K562 (cell line): ENCODE measurements at regions not wholly inside any gene's neighbourhood (a gene's known extent, or its start where the extent isn't known, plus 50 kb on each side); places are given as distances from the start of the nearest gene placed in this dataset.

Experiments
- CBFA2T2 ChIP-seq: fragments of 450-650 bp; conservative IDR thresholded peaks from 2 replicates; pipeline ENCODE4 v1.6.1; 2017; ENCODE audit warnings: mild to moderate bottlenecking
- CBX8 ChIP-seq: fragments of 200-600 bp; sonication (generic); IDR thresholded peaks from 2 replicates; pipeline ENCODE4 v1.6.1; 2012; ENCODE audit warnings: borderline replicate concordance, mixed run types, low read depth, mild to moderate bottlenecking, moderate library complexity, mixed read lengths, low read length, control low read depth, inconsistent platforms; ENCODE audit not compliant: poor library complexity, severe bottlenecking; ENCODE audit errors: extremely low read depth
- CTCF ChIP-seq, 3 experiments: IDR thresholded peaks in 2 of 3; conservative IDR thresholded peaks in 1 of 3; 2 replicates each; pipeline ENCODE4 v1.5.1; 2011 to 2012; ENCODE audit warnings: low read length in 3 of 3, mild to moderate bottlenecking in 3 of 3, control low read depth in 2 of 3, improper control_type of control experiment in 1 of 3, inconsistent platforms in 1 of 3, low read depth in 1 of 3, mixed read lengths in 1 of 3, moderate library complexity in 1 of 3; ENCODE audit not compliant: insufficient read depth in 2 of 3
- GTF3C2 ChIP-seq: IDR thresholded peaks from 3 replicates; pipeline ENCODE4 v1.6.1; 2011; ENCODE audit warnings: borderline replicate concordance, mild to moderate bottlenecking, moderate library complexity; ENCODE audit not compliant: insufficient read length; ENCODE audit errors: extremely low read depth
- HDAC6 ChIP-seq: IDR thresholded peaks from 2 replicates; pipeline ENCODE4 v1.6.1; 2012; ENCODE audit warnings: low read depth, mild to moderate bottlenecking, control low read depth, inconsistent platforms, low read length, moderate library complexity
- POLR2A ChIP-seq: fragments of 450-650 bp; conservative IDR thresholded peaks from 2 replicates; pipeline ENCODE4 v1.6.1; 2016
- POLR2AphosphoS5 ChIP-seq: IDR thresholded peaks from 2 replicates; pipeline ENCODE4 v1.6.1; 2011; ENCODE audit warnings: mild to moderate bottlenecking, low read depth, low read length, moderate library complexity; ENCODE audit not compliant: control insufficient read depth, insufficient read depth
- RNF2 ChIP-seq: sonication (generic); IDR thresholded peaks from 2 replicates; pipeline ENCODE4 v1.6.1; 2016
- SPI1 ChIP-seq: IDR thresholded peaks from 2 replicates; pipeline ENCODE4 v1.6.1; 2011; ENCODE audit warnings: low read depth, low read length, control low read depth, borderline replicate concordance
- TBL1XR1 ChIP-seq, 2 experiments: IDR thresholded peaks; 2 replicates each; pipeline ENCODE4 v1.6.1; 2012; ENCODE audit warnings: improper control_type of control experiment in 2 of 2, low read length in 2 of 2, mild to moderate bottlenecking in 1 of 2
- ZBTB2 ChIP-seq: fragments of 450-650 bp; IDR thresholded peaks from 2 replicates; pipeline ENCODE4 v1.6.1; 2016; ENCODE audit warnings: antibody characterized with exemption
- ZNF445 ChIP-seq: fragments of 250-450 bp; sonication (Bioruptor Pico); IDR thresholded peaks from 2 replicates; pipeline ENCODE4 v1.4.0; 2020; ENCODE audit warnings: low read depth, mild to moderate bottlenecking, moderate library complexity

GRCh38 chr4:104906276-104906675, 240.4 kb upstream of the TET2 start:
- TF ChIP-seq RNF2, result no peak
- TF ChIP-seq ZNF445 (CRISPR knock-in tag), result no peak
- TF ChIP-seq CTCF (IDR thresholded peaks at IDR 0.05 in 2 of 3, conservative IDR thresholded peaks at IDR 0.05 in 1 of 3; ENCODE audit: insufficient read depth in 2 of 3, low read depth in 1 of 3, low read length in 3 of 3), result no peak
- no peak for TF ChIP-seq TBL1XR1 (IDR thresholded peaks at IDR 0.05; ENCODE audit: low read length in 2 of 2)
- TF ChIP-seq CBFA2T2, result no peak
- TF ChIP-seq SPI1, result no peak
- no peak for TF ChIP-seq POLR2AphosphoS5
- TF ChIP-seq POLR2A, result no peak
- TF ChIP-seq CBX8, result no peak
- no peak for TF ChIP-seq HDAC6
- TF ChIP-seq ZBTB2, result no peak
- TF ChIP-seq GTF3C2, result no peak
